Loucy (cell line): ENCODE measurements at regions not wholly inside any gene's neighbourhood (a gene's known extent, or its start where the extent isn't known, plus 50 kb on each side); places are given as distances from the start of the nearest gene placed in this dataset.

Source experiments
- H2AFZ ChIP-seq: fragments of 200-600 bp; sonication (generic); 2 replicates; pipeline ENCODE4 v1.6.0; 2016; ENCODE audit warnings: antibody characterized with exemption, mild to moderate bottlenecking, low read length, moderate library complexity
- H3F3A ChIP-seq: fragments of 200-600 bp; 2 replicates; pipeline ENCODE4 v1.6.0; 2016; ENCODE audit warnings: antibody characterized with exemption, low read depth, mild to moderate bottlenecking
- H3K27me3 ChIP-seq: fragments of 200-600 bp; sonication (generic); 2 replicates; pipeline ENCODE4 v1.6.1; 2014; ENCODE audit warnings: low read length, mild to moderate bottlenecking; ENCODE audit not compliant: insufficient read depth, poor library complexity, severe bottlenecking
- H3K36me3 ChIP-seq: fragments of 200-600 bp; sonication (generic); 2 replicates; pipeline ENCODE4 v1.6.1; 2016; ENCODE audit warnings: low read length; ENCODE audit not compliant: insufficient read depth
- H3K4me1 ChIP-seq: fragments of 200-600 bp; sonication (generic); 2 replicates; pipeline ENCODE4 v1.5.1; 2014; ENCODE audit warnings: low read length, mild to moderate bottlenecking; ENCODE audit not compliant: insufficient read depth, poor library complexity, severe bottlenecking
- H3K4me2 ChIP-seq: fragments of 200-600 bp; sonication (generic); 2 replicates; pipeline ENCODE4 v1.6.0; 2014; ENCODE audit warnings: antibody characterized with exemption, low read length, low read depth, mild to moderate bottlenecking; ENCODE audit not compliant: poor library complexity, severe bottlenecking
- H3K4me3 ChIP-seq: fragments of 200-600 bp; sonication (generic); 2 replicates; pipeline ENCODE4 v1.5.1; 2014; ENCODE audit warnings: low read length, mild to moderate bottlenecking, mixed read lengths; ENCODE audit not compliant: poor library complexity, severe bottlenecking
- H3K79me2 ChIP-seq: fragments of 200-600 bp; sonication (generic); 2 replicates; pipeline ENCODE4 v1.6.1; 2014; ENCODE audit warnings: low read length; ENCODE audit not compliant: insufficient read depth
- H3K9ac ChIP-seq: fragments of 200-600 bp; sonication (generic); 2 replicates; pipeline ENCODE4 v1.6.0; 2014; ENCODE audit warnings: mild to moderate bottlenecking, low read depth, low read length, moderate library complexity; ENCODE audit not compliant: poor library complexity, severe bottlenecking
- H3K9me2 ChIP-seq: fragments of 200-600 bp; sonication (generic); replicated peaks from 2 replicates; pipeline ENCODE4 v1.6.1; 2016; ENCODE audit warnings: low read depth, low read length, mixed read lengths
- H3K9me3 ChIP-seq: fragments of 200-600 bp; sonication (generic); 2 replicates; pipeline ENCODE4 v1.6.1; 2014; ENCODE audit warnings: mild to moderate bottlenecking, antibody characterized with exemption, low read length, low read depth; ENCODE audit not compliant: insufficient read depth
- H4K20me1 ChIP-seq: fragments of 200-600 bp; sonication (generic); 2 replicates; pipeline ENCODE4 v1.6.0; 2014; ENCODE audit warnings: antibody characterized with exemption, low read length, mild to moderate bottlenecking; ENCODE audit not compliant: insufficient read depth, poor library complexity, severe bottlenecking
- EZH2phosphoT487 ChIP-seq: fragments of 200-600 bp; IDR thresholded peaks from 2 replicates; pipeline ENCODE4 v1.6.1; 2018; ENCODE audit warnings: antibody characterized with exemption, mild to moderate bottlenecking, moderate library complexity, borderline replicate concordance
- TF ChIP-seq, protein P1 (sequence below): fragments of 200-600 bp; sonication (generic); conservative IDR thresholded peaks from 2 replicates; pipeline ENCODE4 v1.5.1; 2014; ENCODE audit warnings: mild to moderate bottlenecking, antibody characterized with exemption, low read length

DNA sequence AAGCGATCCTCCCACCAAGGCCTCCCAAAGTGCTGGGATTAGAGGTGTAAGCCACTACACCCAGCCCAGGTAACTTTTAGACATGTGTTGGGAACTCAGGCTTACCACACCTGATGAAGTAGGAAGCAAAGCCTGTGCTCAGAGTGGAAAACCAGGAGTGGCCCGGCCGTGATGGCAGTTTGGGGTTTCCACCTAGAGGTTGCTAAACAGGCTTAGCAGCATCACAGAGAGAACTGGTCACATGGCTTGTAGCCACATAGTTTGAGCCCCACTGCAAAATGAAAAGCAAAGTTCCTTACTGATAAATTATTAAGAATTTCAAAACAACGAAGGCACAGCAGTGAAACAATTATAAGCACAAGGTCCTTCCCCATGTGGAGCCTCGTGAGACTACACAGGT lies 142.6 kb upstream of the CXADR start:
- TF ChIP-seq, protein P1, sequence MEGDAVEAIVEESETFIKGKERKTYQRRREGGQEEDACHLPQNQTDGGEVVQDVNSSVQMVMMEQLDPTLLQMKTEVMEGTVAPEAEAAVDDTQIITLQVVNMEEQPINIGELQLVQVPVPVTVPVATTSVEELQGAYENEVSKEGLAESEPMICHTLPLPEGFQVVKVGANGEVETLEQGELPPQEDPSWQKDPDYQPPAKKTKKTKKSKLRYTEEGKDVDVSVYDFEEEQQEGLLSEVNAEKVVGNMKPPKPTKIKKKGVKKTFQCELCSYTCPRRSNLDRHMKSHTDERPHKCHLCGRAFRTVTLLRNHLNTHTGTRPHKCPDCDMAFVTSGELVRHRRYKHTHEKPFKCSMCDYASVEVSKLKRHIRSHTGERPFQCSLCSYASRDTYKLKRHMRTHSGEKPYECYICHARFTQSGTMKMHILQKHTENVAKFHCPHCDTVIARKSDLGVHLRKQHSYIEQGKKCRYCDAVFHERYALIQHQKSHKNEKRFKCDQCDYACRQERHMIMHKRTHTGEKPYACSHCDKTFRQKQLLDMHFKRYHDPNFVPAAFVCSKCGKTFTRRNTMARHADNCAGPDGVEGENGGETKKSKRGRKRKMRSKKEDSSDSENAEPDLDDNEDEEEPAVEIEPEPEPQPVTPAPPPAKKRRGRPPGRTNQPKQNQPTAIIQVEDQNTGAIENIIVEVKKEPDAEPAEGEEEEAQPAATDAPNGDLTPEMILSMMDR, result no peak
- TF ChIP-seq EZH2phosphoT487, result no peak
- H3K9ac ChIP-seq, result no peak overlapping the region
- H3F3A ChIP-seq, result no peaks in the 10 kb centered on the region
- H3K4me1 ChIP-seq, result no peaks in the 10 kb centered on the region
- H3K4me3 ChIP-seq, result no peak overlapping the region
- H2AFZ ChIP-seq, result no peak overlapping the region
- no peaks in the 10 kb centered on the region for H3K36me3 ChIP-seq
- no peaks in the 10 kb centered on the region for H4K20me1 ChIP-seq
- no peak overlapping the region for H3K4me2 ChIP-seq
- no peaks in the 10 kb centered on the region for H3K27me3 ChIP-seq
- no peaks in the 10 kb centered on the region for H3K9me3 ChIP-seq
- H3K9me2 ChIP-seq, result no peaks in the 10 kb centered on the region
- H3K79me2 ChIP-seq, result no peaks in the 10 kb centered on the region

DNA sequence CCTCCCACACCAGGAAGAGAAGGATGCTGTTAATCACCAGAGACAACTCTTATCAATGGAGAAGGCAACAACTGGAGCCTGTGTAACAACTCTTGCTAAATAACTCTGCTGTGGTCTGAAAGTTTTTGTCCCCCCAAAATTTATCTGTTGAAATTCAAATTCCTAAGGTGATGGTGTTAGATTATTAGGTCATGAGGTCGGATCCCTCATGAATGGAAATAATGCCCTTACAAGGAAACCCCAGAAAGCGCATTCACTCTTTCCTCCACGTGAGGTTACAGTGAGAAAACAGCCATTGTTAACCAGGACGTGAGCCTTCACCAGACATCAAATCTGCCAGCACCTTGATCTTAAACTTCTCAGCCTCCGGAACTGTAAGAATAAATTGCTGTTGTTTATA lies 141.9 kb upstream of the CXADR start:
- H3K4me2 ChIP-seq, result no peak overlapping the region
- H3K9me2 ChIP-seq, result no peaks in the 10 kb centered on the region
- no peaks in the 10 kb centered on the region for H3K79me2 ChIP-seq
- H3F3A ChIP-seq, result no peaks in the 10 kb centered on the region
- H3K27me3 ChIP-seq, result no peaks in the 10 kb centered on the region
- H2AFZ ChIP-seq, result no peak overlapping the region
- H3K4me1 ChIP-seq, result no peaks in the 10 kb centered on the region
- no peaks in the 10 kb centered on the region for H3K9me3 ChIP-seq
- no peaks in the 10 kb centered on the region for H3K36me3 ChIP-seq
- no peak overlapping the region for H3K4me3 ChIP-seq
- no peak overlapping the region for H3K9ac ChIP-seq
- no peaks in the 10 kb centered on the region for H4K20me1 ChIP-seq
- TF ChIP-seq, protein P1, result no peak
- no peak for TF ChIP-seq EZH2phosphoT487

DNA sequence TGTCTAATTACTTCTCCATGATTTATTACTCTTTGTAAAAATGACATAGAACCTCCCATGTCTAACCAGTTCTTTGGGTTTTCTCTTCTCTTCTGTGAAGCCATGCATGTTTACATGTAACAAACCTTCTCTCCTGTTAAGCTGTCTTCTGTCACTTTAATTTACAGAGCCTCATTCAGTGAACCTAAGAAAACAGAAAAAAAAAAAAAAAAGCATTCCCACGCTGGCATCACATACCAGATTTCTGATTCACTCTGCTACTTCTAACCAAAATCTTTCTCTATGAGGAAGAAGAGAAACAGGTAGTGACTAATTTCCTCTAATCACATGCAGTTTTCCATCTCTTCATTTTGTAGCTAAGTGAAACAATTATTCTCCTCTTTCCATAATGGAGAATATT lies 141.4 kb upstream of the CXADR start:
- H3K9me3 ChIP-seq, result no peaks in the 10 kb centered on the region
- no peaks in the 10 kb centered on the region for H3F3A ChIP-seq
- no peak overlapping the region for H2AFZ ChIP-seq
- no peak overlapping the region for H3K4me3 ChIP-seq
- TF ChIP-seq, protein P1, result no peak
- no peak for TF ChIP-seq EZH2phosphoT487
- H3K36me3 ChIP-seq, result no peaks in the 10 kb centered on the region
- no peaks in the 10 kb centered on the region for H3K79me2 ChIP-seq
- H3K9me2 ChIP-seq, result no peaks in the 10 kb centered on the region
- H3K4me2 ChIP-seq, result no peak overlapping the region
- H3K27me3 ChIP-seq, result no peaks in the 10 kb centered on the region
- no peaks in the 10 kb centered on the region for H4K20me1 ChIP-seq
- H3K4me1 ChIP-seq, result no peaks in the 10 kb centered on the region
- H3K9ac ChIP-seq, result no peak overlapping the region
